KOPT-K1 (cell line): ENCODE measurements at regions not wholly inside any gene's neighbourhood (a gene's known extent, or its start where the extent isn't known, plus 50 kb on each side); places are given as distances from the start of the nearest gene placed in this dataset.

Source experiments
- H3K27ac ChIP-seq: fragments of 200-600 bp; sonication (generic); 2 replicates; pipeline ENCODE4 v1.5.1; 2016; ENCODE audit warnings: antibody characterized with exemption, mild to moderate bottlenecking, low read depth, low read length; ENCODE audit not compliant: poor library complexity, severe bottlenecking
- H3K36me3 ChIP-seq: fragments of 200-600 bp; sonication (generic); 2 replicates; pipeline ENCODE4 v1.5.1; 2017; ENCODE audit warnings: antibody characterized with exemption, mild to moderate bottlenecking, low read length, moderate library complexity; ENCODE audit not compliant: insufficient read depth
- H3K9me3 ChIP-seq: fragments of 200-600 bp; sonication (generic); 2 replicates; pipeline ENCODE4 v1.5.1; 2017; ENCODE audit warnings: antibody characterized with exemption, low read length, mild to moderate bottlenecking; ENCODE audit not compliant: insufficient read depth, poor library complexity, severe bottlenecking

GRCh38 chr17:14506364-14506763 lies 205.5 kb downstream of the HS3ST3B1 start:
- Histone ChIP-seq H3K36me3 (no peaks in the 10 kb centered on the region), H3K27ac (no peak overlapping the region), H3K9me3 (no peaks in the 10 kb centered on the region)

GRCh38 chr17:14505606-14506005 lies 204.7 kb downstream of the HS3ST3B1 start:
- Histone ChIP-seq H3K27ac (no peak overlapping the region), H3K36me3 (no peaks in the 10 kb centered on the region), H3K9me3 (no peaks in the 10 kb centered on the region)

- no peaks in the 10 kb centered on the region for H3K9me3 ChIP-seq
- no peak overlapping the region for H3K27ac ChIP-seq
- H3K36me3 ChIP-seq: no peaks in the 10 kb centered on the region
Observed at GRCh38 chr17:14499976-14500375, 199.1 kb downstream of the HS3ST3B1 start.

GRCh38 chr17:14498812-14499211 lies 197.9 kb downstream of the HS3ST3B1 start:
- Histone ChIP-seq H3K9me3 (no peaks in the 10 kb centered on the region), H3K36me3 (no peaks in the 10 kb centered on the region), H3K27ac (no peak overlapping the region)

GRCh38 chr17:14494161-14494560 lies 193.3 kb downstream of the HS3ST3B1 start:
- H3K36me3 ChIP-seq: no peaks in the 10 kb centered on the region
- no peaks in the 10 kb centered on the region for H3K9me3 ChIP-seq
- H3K27ac ChIP-seq: no peak overlapping the region

- Histone ChIP-seq H3K9me3 (no peaks in the 10 kb centered on the region), H3K36me3 (no peaks in the 10 kb centered on the region), H3K27ac (no peak overlapping the region)
Observed at GRCh38 chr17:14489986-14490385, 189.1 kb downstream of the HS3ST3B1 start.

GRCh38 chr17:14488958-14489550 lies 188.2 kb downstream of the HS3ST3B1 start:
- H3K9me3 ChIP-seq: no peaks in the 10 kb centered on the region
- no peaks in the 10 kb centered on the region for H3K36me3 ChIP-seq
- no peak overlapping the region for H3K27ac ChIP-seq

- H3K9me3 ChIP-seq: no peaks in the 10 kb centered on the region
- no peak overlapping the region for H3K27ac ChIP-seq
- no peaks in the 10 kb centered on the region for H3K36me3 ChIP-seq
Observed at GRCh38 chr17:14487068-14487467, 186.2 kb downstream of the HS3ST3B1 start.

- no peaks in the 10 kb centered on the region for H3K9me3 ChIP-seq
- no peaks in the 10 kb centered on the region for H3K36me3 ChIP-seq
- no peak overlapping the region for H3K27ac ChIP-seq
Observed at GRCh38 chr17:14482715-14483114, 181.8 kb downstream of the HS3ST3B1 start.

GRCh38 chr17:14481664-14482063 lies 180.8 kb downstream of the HS3ST3B1 start:
- Histone ChIP-seq H3K36me3 (no peaks in the 10 kb centered on the region), H3K9me3 (no peaks in the 10 kb centered on the region), H3K27ac (no peak overlapping the region)

GRCh38 chr17:14474591-14474990 lies 173.7 kb downstream of the HS3ST3B1 start:
- H3K27ac ChIP-seq: no peak overlapping the region
- H3K36me3 ChIP-seq: no peaks in the 10 kb centered on the region
- no peaks in the 10 kb centered on the region for H3K9me3 ChIP-seq

GRCh38 chr17:14471052-14471451 lies 170.2 kb downstream of the HS3ST3B1 start:
- Histone ChIP-seq H3K9me3 (no peaks in the 10 kb centered on the region), H3K36me3 (no peaks in the 10 kb centered on the region), H3K27ac (no peak overlapping the region)

- Histone ChIP-seq H3K36me3 (no peaks in the 10 kb centered on the region), H3K27ac (no peak overlapping the region), H3K9me3 (no peaks in the 10 kb centered on the region)
Observed at GRCh38 chr17:14470417-14470816, 169.5 kb downstream of the HS3ST3B1 start.

- no peak overlapping the region for H3K27ac ChIP-seq
- H3K36me3 ChIP-seq: no peaks in the 10 kb centered on the region
- H3K9me3 ChIP-seq: no peaks in the 10 kb centered on the region
Observed at GRCh38 chr17:14469971-14470370, 169.1 kb downstream of the HS3ST3B1 start.

- Histone ChIP-seq H3K27ac (no peak overlapping the region), H3K36me3 (no peaks in the 10 kb centered on the region), H3K9me3 (no peaks in the 10 kb centered on the region)
Observed at GRCh38 chr17:14468858-14469257, 168.0 kb downstream of the HS3ST3B1 start.

- Histone ChIP-seq H3K9me3 (no peaks in the 10 kb centered on the region), H3K36me3 (no peaks in the 10 kb centered on the region), H3K27ac (no peak overlapping the region)
Observed at GRCh38 chr17:14461227-14461548, 160.3 kb downstream of the HS3ST3B1 start.
